Activated CD8-positive, alpha-beta memory T cell treated with anti-CD3 and anti-CD28 coated beads for 36 hours (primary cell): ENCODE measurements at regions not wholly inside any gene's neighbourhood (a gene's known extent, or its start where the extent isn't known, plus 50 kb on each side); places are given as distances from the start of the nearest gene placed in this dataset.

Source experiments
- CTCF ChIA-PET: fragments of 350-600 bp; sonication (Branson Sonifier 250); formaldehyde crosslinking; loops from one replicate; lab custom pipeline; 2021; ENCODE audit warnings: antibody characterized with exemption; lab: Charles Lee
- POLR2A ChIA-PET: fragments of 350-600 bp; sonication (Branson Sonifier 250); formaldehyde crosslinking; loops from one replicate; lab custom pipeline; 2021; ENCODE audit warnings: antibody characterized with exemption; lab: Charles Lee

- POLR2A ChIA-PET = no interaction called here
- CTCF ChIA-PET = no interaction called here
Measured at GRCh38 chr18:60149316-60149715, 223.3 kb downstream of the MC4R start.

DNA sequence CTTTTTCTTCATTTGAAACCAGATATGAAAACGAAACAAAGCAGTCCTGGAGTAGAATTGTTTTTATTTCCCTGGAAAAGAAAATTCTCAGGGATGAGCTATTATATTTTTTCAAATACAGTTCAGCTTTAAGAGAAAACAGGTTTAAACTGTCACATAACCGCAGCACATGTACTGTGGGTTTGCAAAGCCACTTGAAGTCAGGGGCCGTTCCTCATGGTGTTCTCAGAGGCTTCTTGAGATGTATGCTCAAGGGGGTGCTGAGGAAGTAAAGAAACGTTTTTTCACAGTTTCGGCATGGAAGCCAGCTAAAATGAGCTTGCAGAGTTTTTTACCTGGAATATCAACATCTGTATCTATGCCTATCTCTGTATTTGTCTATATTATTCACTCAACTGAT is 225.3 kb downstream of the MC4R start:
- CTCF ChIA-PET = no interaction called here
- POLR2A ChIA-PET = no interaction called here

DNA sequence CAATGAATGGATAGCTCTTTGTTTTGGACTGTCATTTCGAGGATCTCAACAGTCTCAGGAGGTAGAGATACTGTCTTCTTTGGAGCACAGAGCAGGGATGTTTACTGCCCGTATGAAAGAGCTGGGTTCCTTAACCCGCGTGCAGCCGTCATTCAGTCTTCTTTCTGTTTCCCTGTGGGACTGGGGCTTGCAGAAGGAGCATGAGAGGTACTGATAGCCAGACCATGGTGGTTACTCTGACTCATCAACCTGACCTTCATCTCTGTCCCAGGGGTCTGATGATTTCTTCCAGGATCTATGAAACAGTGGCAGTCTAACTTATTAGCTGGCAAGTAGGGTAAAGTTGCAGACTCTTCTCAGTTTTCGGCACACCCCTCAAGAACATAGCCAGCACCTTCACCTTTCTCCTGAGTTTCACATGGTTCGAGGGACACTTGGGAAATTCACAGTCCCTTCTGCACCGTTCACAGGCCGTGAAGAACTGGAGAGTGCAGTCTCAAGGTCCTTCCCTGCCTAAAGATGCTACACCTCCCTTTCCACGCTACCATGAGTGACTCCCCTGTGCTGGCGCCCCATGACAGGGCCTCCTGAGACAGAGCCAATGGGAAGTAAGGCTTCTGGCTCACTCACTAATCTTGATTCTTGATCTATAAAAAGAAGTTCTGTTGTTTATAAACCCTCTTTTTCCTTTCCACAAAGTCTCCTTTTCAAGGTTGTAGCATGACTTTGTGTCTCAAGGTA is 226.2 kb downstream of the MC4R start:
- CTCF ChIA-PET = no interaction called here

GRCh38 chr18:60145776-60146175 is 226.8 kb downstream of the MC4R start:
- CTCF ChIA-PET = no interaction called here
- POLR2A ChIA-PET = no interaction called here

More for the DNA sequence above, 226.2 kb downstream of the MC4R start:
- POLR2A ChIA-PET = no interaction called here

- ChIA-PET CTCF (no interaction called here), POLR2A (no interaction called here)
Measured at GRCh38 chr18:60134806-60135205, 235.0 kb downstream of the PMAIP1 start.

GRCh38 chr18:60130284-60130683 is 230.5 kb downstream of the PMAIP1 start:
- CTCF ChIA-PET = no interaction called here
- POLR2A ChIA-PET = no interaction called here

- CTCF ChIA-PET = no interaction called here
- POLR2A ChIA-PET = no interaction called here
Measured at GRCh38 chr18:60123031-60123430, 223.2 kb downstream of the PMAIP1 start.

GRCh38 chr18:60122339-60122738 is 222.5 kb downstream of the PMAIP1 start:
- ChIA-PET CTCF (no interaction called here), POLR2A (no interaction called here)

DNA sequence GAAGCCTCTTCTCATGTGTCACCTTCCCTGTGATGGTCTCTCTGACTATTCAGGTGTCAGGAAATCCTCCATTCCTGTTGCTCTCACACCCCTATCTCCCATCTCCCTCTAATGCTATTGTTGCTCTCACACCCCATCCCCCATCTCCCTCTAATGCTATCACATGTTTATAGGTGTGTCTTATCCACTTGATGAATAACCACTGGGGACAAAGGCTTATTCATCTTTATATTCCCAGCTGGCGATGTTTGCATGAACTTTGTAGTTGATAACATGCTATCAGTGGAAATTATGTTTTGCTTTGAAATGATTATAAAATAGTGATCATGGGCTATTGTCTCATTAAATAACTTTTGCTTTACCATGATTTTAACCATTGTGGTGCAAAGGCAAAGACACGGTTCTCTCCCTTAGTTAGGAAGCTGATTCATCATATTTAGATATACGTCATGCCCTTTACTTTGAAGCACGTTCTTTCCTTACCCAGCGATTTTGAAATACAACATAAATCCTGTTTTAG is 220.5 kb downstream of the PMAIP1 start:
- POLR2A ChIA-PET = interaction anchor here (0.6 kb wide), 1 partner anchor 12 kb away, joined by 3 read pairs; no protein-coding TSS in a partner anchor
- CTCF ChIA-PET = no interaction called here

DNA sequence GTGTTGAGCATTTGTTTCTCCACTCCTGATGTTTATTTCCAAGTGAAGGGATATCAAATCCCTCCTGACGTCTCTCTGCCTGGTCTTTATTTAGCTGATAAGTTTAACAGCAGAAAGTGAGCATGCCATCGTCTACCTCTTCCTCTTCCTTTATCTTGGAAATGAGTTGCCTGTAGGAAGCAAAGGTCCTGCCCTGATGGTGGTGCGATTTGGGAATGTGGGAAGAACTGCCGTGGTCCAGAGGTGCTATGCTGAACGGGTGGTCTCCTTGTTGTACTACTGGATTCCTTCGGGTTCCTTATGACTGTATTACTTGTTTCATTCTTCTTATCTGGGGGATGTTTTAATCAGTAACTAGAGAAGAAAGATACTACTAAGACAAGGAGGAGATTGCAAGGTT is 217.5 kb downstream of the PMAIP1 start:
- POLR2A ChIA-PET = no interaction called here
- CTCF ChIA-PET = no interaction called here

GRCh38 chr18:60113396-60113795 is 213.6 kb downstream of the PMAIP1 start:
- CTCF ChIA-PET = no interaction called here

GRCh38 chr18:60112369-60112768 is 212.6 kb downstream of the PMAIP1 start:
- ChIA-PET CTCF (no interaction called here), POLR2A (no interaction called here)

More at GRCh38 chr18:60113396-60113795, 213.6 kb downstream of the PMAIP1 start:
- POLR2A ChIA-PET = no interaction called here

DNA sequence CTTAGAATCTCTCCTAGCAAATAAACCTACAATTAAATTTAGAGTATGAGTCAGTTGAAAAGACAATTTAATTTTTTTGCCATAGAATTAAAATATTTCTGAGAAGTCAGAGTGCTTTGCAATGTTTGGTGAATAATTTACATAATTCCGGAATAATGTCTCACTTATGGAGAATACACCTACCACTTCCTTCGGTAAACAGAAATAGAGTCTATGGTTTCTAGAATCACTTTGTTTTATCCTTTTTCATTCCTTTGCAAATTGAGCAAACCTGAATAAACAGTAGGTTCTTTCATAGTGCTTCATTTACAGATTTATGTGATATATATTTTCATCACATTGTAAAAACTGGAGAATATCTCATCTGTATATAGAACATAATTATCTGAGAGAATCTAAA is 211.7 kb downstream of the PMAIP1 start:
- POLR2A ChIA-PET = no interaction called here
- CTCF ChIA-PET = no interaction called here

DNA sequence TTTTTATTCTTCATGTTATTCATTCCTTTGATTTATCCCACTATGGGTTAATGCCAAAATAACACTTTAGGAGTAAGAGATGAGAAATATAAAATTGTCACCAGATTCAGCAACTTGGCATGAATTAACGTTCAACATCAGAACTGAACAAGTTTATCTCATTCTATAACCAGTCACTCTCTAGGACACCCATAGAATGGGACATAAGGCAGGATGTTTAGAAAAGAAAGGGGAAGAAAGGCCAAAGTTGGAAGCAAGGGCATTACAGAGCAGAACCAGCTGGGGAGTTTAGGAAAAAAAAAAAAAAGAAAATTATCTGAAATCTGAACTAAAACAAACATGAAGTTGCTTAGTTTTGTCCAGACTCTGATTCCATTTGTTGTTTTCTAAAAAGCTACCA is 211.0 kb downstream of the PMAIP1 start:
- POLR2A ChIA-PET = no interaction called here
- CTCF ChIA-PET = no interaction called here

- ChIA-PET POLR2A (no interaction called here), CTCF (no interaction called here)
Measured at GRCh38 chr18:60100778-60101177, 201.0 kb downstream of the PMAIP1 start.

DNA sequence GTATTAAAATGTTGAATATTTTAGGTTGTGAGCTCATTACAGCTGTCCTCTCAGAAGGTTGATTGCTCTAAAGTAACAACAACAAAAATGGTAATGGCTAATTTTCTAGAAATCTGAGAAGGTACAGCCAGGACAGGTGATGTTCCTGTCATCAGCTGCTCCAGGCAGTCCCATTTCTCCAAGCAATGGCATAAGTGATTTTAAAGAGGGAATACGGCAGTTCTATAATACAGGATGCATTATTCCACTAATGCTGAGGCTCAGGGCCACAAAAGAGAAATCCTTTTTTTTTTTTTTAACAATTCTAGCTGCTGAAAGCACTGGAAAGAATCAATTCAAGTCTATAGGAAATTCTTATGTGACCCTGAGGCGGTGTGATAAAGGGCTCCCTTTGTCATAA is 199.9 kb downstream of the PMAIP1 start:
- ChIA-PET POLR2A (no interaction called here), CTCF (no interaction called here)

- ChIA-PET POLR2A (no interaction called here), CTCF (no interaction called here)
Measured at GRCh38 chr18:60096428-60096827, 196.6 kb downstream of the PMAIP1 start.

GRCh38 chr18:60092073-60092472 is 192.3 kb downstream of the PMAIP1 start:
- POLR2A ChIA-PET = no interaction called here

DNA sequence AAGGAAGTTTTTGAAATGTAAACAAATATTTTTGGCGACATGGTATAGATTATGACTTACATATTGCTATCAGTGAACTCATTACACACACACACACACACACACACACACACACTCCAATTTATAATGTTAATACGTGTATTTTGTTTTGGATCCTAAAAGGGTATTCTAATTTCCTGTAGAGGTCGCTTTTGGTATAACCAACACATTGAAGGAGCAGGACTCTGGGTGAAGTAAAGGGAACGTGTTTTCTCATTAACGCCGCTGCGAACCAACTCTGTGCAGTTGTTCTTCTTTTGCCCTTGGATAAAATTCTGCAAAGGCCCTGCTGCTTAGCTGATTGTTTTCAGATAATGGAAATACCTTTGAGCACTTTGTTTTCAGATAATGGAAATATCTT is 190.4 kb downstream of the PMAIP1 start:
- ChIA-PET POLR2A (no interaction called here), CTCF (no interaction called here)

More at GRCh38 chr18:60092073-60092472, 192.3 kb downstream of the PMAIP1 start:
- CTCF ChIA-PET = no interaction called here

- POLR2A ChIA-PET = no interaction called here
- CTCF ChIA-PET = no interaction called here
Measured at GRCh38 chr18:60082790-60083189, 183.0 kb downstream of the PMAIP1 start.

- POLR2A ChIA-PET = no interaction called here
Measured at GRCh38 chr18:60082282-60082681, 182.5 kb downstream of the PMAIP1 start.

More at GRCh38 chr18:60082282-60082681, 182.5 kb downstream of the PMAIP1 start:
- CTCF ChIA-PET = no interaction called here
